ENCODE measurements at regions not wholly inside any gene's neighbourhood (a gene's known extent, or its start where the extent isn't known, plus 50 kb on each side); places are given as distances from the start of the nearest gene placed in this dataset.

GRCh38 chr5:114719268-114719667, 357.4 kb downstream of the KCNN2 start:
- TF ChIP-seq, protein P1, sequence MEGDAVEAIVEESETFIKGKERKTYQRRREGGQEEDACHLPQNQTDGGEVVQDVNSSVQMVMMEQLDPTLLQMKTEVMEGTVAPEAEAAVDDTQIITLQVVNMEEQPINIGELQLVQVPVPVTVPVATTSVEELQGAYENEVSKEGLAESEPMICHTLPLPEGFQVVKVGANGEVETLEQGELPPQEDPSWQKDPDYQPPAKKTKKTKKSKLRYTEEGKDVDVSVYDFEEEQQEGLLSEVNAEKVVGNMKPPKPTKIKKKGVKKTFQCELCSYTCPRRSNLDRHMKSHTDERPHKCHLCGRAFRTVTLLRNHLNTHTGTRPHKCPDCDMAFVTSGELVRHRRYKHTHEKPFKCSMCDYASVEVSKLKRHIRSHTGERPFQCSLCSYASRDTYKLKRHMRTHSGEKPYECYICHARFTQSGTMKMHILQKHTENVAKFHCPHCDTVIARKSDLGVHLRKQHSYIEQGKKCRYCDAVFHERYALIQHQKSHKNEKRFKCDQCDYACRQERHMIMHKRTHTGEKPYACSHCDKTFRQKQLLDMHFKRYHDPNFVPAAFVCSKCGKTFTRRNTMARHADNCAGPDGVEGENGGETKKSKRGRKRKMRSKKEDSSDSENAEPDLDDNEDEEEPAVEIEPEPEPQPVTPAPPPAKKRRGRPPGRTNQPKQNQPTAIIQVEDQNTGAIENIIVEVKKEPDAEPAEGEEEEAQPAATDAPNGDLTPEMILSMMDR (IDR thresholded peaks at IDR 0.05) = no peak
- no peak for TF ChIP-seq POLR2A (IDR thresholded peaks at IDR 0.05)
